Trophoblast cell (in vitro differentiated cells and primary cell): ENCODE measurements at regions not wholly inside any gene's neighbourhood (a gene's known extent, or its start where the extent isn't known, plus 50 kb on each side); places are given as distances from the start of the nearest gene placed in this dataset.

ENCODE experiments used
- DNase-seq, 2 donors: peaks; one replicate each; pipeline ENCODE4 v3.0.0-alpha.2; 2016
- H2AFZ ChIP-seq: 2 replicates; pipeline ENCODE4 v1.6.1; 2013; ENCODE audit warnings: low read length, moderate library complexity, mild to moderate bottlenecking; ENCODE audit not compliant: insufficient read depth, poor library complexity
- H2AK5ac ChIP-seq: 2 replicates; pipeline ENCODE4 v1.6.1; 2013; ENCODE audit warnings: mild to moderate bottlenecking, low read length
- H2BK120ac ChIP-seq: 2 replicates; pipeline ENCODE4 v1.6.1; 2013; ENCODE audit warnings: low read length, mild to moderate bottlenecking, moderate library complexity; ENCODE audit not compliant: insufficient read depth, poor library complexity
- H2BK12ac ChIP-seq: 2 replicates; pipeline ENCODE4 v1.6.1; 2013; ENCODE audit warnings: mild to moderate bottlenecking, low read length, moderate library complexity
- H2BK5ac ChIP-seq: 2 replicates; pipeline ENCODE4 v1.6.1; 2013; ENCODE audit warnings: low read length, low read depth, moderate library complexity, mild to moderate bottlenecking; ENCODE audit not compliant: poor library complexity
- H3K14ac ChIP-seq: 2 replicates; pipeline ENCODE4 v1.6.1; 2013; ENCODE audit warnings: mild to moderate bottlenecking, low read length
- H3K18ac ChIP-seq: 2 replicates; pipeline ENCODE4 v1.6.1; 2013; ENCODE audit warnings: mild to moderate bottlenecking, low read length
- H3K23ac ChIP-seq: 2 replicates; pipeline ENCODE4 v1.6.1; 2013; ENCODE audit warnings: low read length
- H3K27ac ChIP-seq: 2 replicates; pipeline ENCODE4 v1.5.1; 2013; ENCODE audit warnings: low read depth, mild to moderate bottlenecking, inconsistent platforms, low read length, moderate library complexity
- H3K27me3 ChIP-seq: 2 replicates; pipeline ENCODE4 v1.6.1; 2013; ENCODE audit warnings: inconsistent platforms, mild to moderate bottlenecking, low read length, moderate library complexity; ENCODE audit not compliant: insufficient read depth
- H3K36me3 ChIP-seq, 2 experiments: 1 replicate in 1 of 2; 2 replicates in 1 of 2; pipeline ENCODE4 v1.6.1; 2013; ENCODE audit warnings: low read length in 2 of 2, mild to moderate bottlenecking in 2 of 2, moderate library complexity in 1 of 2; ENCODE audit not compliant: insufficient read depth in 2 of 2, control insufficient read depth in 1 of 2
- H3K4ac ChIP-seq: 2 replicates; pipeline ENCODE4 v1.6.1; 2013; ENCODE audit warnings: low read depth, mild to moderate bottlenecking, low read length, moderate library complexity
- H3K4me1 ChIP-seq, 2 experiments: 1 replicate in 1 of 2; 2 replicates in 1 of 2; pipeline ENCODE4 v1.6.1; 2013; ENCODE audit warnings: low read length in 2 of 2, mild to moderate bottlenecking in 2 of 2, moderate library complexity in 1 of 2; ENCODE audit not compliant: insufficient read depth in 2 of 2, control insufficient read depth in 1 of 2
- H3K4me2 ChIP-seq: 2 replicates; pipeline ENCODE4 v1.6.1; 2013; ENCODE audit warnings: inconsistent platforms, mild to moderate bottlenecking, low read length, moderate library complexity
- H3K4me3 ChIP-seq: 2 replicates; pipeline ENCODE4 v1.5.1; 2013; ENCODE audit warnings: mild to moderate bottlenecking, low read depth, low read length, inconsistent platforms
- H3K79me1 ChIP-seq: one replicate; pipeline ENCODE4 v1.6.1; 2013; ENCODE audit warnings: low read length
- H3K79me2 ChIP-seq: 2 replicates; pipeline ENCODE4 v1.6.1; 2013; ENCODE audit warnings: low read length, mild to moderate bottlenecking; ENCODE audit not compliant: control insufficient read depth, insufficient read depth, poor library complexity
- H3K9ac ChIP-seq: 2 replicates; pipeline ENCODE4 v1.6.1; 2013; ENCODE audit warnings: mild to moderate bottlenecking, low read length
- H3K9me3 ChIP-seq: 2 replicates; pipeline ENCODE4 v1.6.1; 2013; ENCODE audit warnings: low read depth, mild to moderate bottlenecking, control low read depth, inconsistent platforms, low read length; ENCODE audit not compliant: insufficient read depth
- H4K12ac ChIP-seq: 2 replicates; pipeline ENCODE4 v1.6.1; 2013; ENCODE audit warnings: low read depth, mild to moderate bottlenecking, low read length, moderate library complexity
- H4K8ac ChIP-seq: 2 replicates; pipeline ENCODE4 v1.6.1; 2013; ENCODE audit warnings: low read depth, mild to moderate bottlenecking, low read length, moderate library complexity
- H4K91ac ChIP-seq: one replicate; pipeline ENCODE4 v1.6.1; 2013; ENCODE audit warnings: low read depth, mild to moderate bottlenecking, low read length, moderate library complexity
- WGBS: extraction: QIAGEN DNeasy Blood & Tissue Kit; methylation state at CpG from one replicate; pipeline ENCODE4 v1.1.7; 2013; ENCODE audit warnings: missing lambda C conversion rate; ENCODE audit not compliant: insufficient read length, insufficient coverage; ENCODE audit errors: extremely low coverage; 5-methylcytosine and 5-hydroxymethylcytosine counted together

DNA sequence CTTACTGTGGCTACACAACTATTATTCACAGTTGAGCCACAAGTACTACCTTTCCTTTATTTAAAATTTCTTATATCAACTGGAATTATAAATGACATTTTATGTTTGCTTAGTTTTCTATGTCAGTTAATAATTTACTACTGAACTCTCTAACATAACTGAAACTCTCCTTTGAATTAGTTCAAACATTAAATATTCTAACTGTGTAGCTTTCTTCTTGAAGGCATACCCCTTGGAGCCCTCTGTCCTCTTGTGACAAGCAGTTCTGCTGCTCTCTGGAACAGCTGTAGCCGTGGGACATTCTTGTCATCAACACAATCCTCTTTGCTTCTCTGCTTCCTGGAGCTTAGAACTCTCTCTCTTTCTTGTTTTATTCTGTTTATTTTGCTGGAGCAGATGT is 244.8 kb downstream of the NHLRC3 start:
- Histone ChIP-seq H3K9me3 (no peaks in the 10 kb centered on the region), H4K8ac (no peak overlapping the region), H3K4me1 (no peaks in the 10 kb centered on the region), H3K14ac (no peak overlapping the region), H2BK12ac (no peak overlapping the region), H3K79me1 (no peaks in the 10 kb centered on the region), H2BK120ac (no peak overlapping the region), H3K18ac (no peak overlapping the region), H2BK5ac (no peak overlapping the region), H3K23ac (no peak overlapping the region), H3K4ac (no peak overlapping the region), H3K36me3 (no peaks in the 10 kb centered on the region), H2AK5ac (no peak overlapping the region), H3K9ac (no peak overlapping the region), H3K27ac (no peak overlapping the region), H3K4me3 (no peak overlapping the region), H2AFZ (no peak overlapping the region), H4K91ac (no peak overlapping the region), H4K12ac (no peak overlapping the region), H3K4me2 (no peak overlapping the region), H3K27me3 (no peaks in the 10 kb centered on the region), H3K79me2 (no peaks in the 10 kb centered on the region)
- no CpG with 5 or more reads among the region's 1 CpG for WGBS
- no peak for DNase-seq

DNA sequence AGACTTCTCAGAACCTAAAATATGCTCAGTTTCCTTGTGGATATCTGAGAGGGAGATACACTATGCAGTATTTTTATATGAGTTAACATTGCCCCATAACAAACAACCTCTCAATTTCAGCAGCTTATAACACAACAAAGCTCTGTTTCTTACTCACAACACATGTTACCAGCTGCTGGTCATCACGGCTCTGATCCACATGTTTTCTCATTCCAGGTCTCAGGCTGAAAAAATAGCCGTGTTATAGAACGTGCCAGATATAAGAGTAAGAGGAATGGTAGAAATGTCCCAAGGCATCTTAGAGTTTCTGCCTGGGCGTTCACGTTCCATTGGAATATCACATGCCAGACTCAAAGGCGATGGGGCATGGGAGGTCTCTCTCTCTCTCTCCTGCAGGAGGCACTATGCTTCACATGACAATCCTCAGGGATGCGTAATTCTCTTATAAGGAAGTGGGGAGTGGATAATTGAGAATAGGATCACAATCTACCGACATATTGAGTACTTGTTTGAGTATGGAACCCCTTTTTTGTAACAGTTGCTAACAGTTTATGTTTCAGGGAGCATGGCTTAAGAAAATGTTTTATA is 246.6 kb downstream of the NHLRC3 start:
- H3K4ac ChIP-seq: no peak overlapping the region
- no peak overlapping the region for H3K27ac ChIP-seq
- H2BK120ac ChIP-seq: no peak overlapping the region
- peak; percentile 60 to 87 for DNase-seq
- no peak overlapping the region for H2AK5ac ChIP-seq
- no peak overlapping the region for H3K9ac ChIP-seq
- H3K36me3 ChIP-seq: no peaks in the 10 kb centered on the region
- no peak overlapping the region for H4K91ac ChIP-seq
- no peaks in the 10 kb centered on the region for H3K4me1 ChIP-seq
- H3K23ac ChIP-seq: no peak overlapping the region
- H3K18ac ChIP-seq: no peak overlapping the region
- H3K4me3 ChIP-seq: no peak overlapping the region
- WGBS: no CpG with 5 or more reads among the region's 8 CpGs
- H3K9me3 ChIP-seq: no peaks in the 10 kb centered on the region
- H3K4me2 ChIP-seq: no peak overlapping the region
- no peak overlapping the region for H2AFZ ChIP-seq
- H3K14ac ChIP-seq: no peak overlapping the region
- H2BK5ac ChIP-seq: no peak overlapping the region
- H4K12ac ChIP-seq: no peak overlapping the region
- no peak overlapping the region for H2BK12ac ChIP-seq
- H4K8ac ChIP-seq: no peak overlapping the region
- H3K79me1 ChIP-seq: no peaks in the 10 kb centered on the region
- H3K79me2 ChIP-seq: no peaks in the 10 kb centered on the region
- no peaks in the 10 kb centered on the region for H3K27me3 ChIP-seq
